Right ventricle myocardium superior (tissue), 1 donor: ENCODE measurements at regions not wholly inside any gene's neighbourhood (a gene's known extent, or its start where the extent isn't known, plus 50 kb on each side); places are given as distances from the start of the nearest gene placed in this dataset.
"Not testable (repeated sequence)": the region's sequence is repeated elsewhere in the genome, so short reads cannot be mapped to it uniquely, and the experiment has no call there.

Experiments used
- ATAC-seq: fragments of 200-7000 bp; cut with Tn5 transposase; one replicate; pipeline ENCODE4 v1.9.1; 2020; ENCODE audit warnings: mild to moderate bottlenecking; ENCODE audit not compliant: poor library complexity
- DNase-seq: peaks from one replicate; pipeline ENCODE4 v3.0.0-alpha.2; 2020
- intact Hi-C: fragments of 100-400 bp; cut with DNase I; formaldehyde crosslinking; loops from one replicate; pipeline ENCODE4 v1.11.2; 2022
- donor health status: DM: no; HTN: yes; CAD: no; lungs with severe emphysema.

- DNase-seq, result no peak
- ATAC-seq, result peak; percentile 63
- intact Hi-C loops, result no loop called here
Observed at GRCh38 chr3:178083906-178084866, 452.1 kb upstream of the KCNMB2 start.

GRCh38 chr3:178084938-178085816, 451.1 kb upstream of the KCNMB2 start:
- DNase-seq, result peak; percentile 88
- intact Hi-C loops, result no loop called here
- ATAC-seq, result peak; percentile 97

GRCh38 chr3:178085817-178086123, 450.5 kb upstream of the KCNMB2 start:
- intact Hi-C loops, result no loop called here
- ATAC-seq, result no peak
- DNase-seq, result no peak

GRCh38 chr3:178086144-178086825, 450.0 kb upstream of the KCNMB2 start:
- ATAC-seq (no peak), DNase-seq (no peak)
- intact Hi-C loops, result no loop called here

- ATAC-seq (no peak), DNase-seq (no peak)
- intact Hi-C loops, result no loop called here
Observed at GRCh38 chr3:178087376-178087775, 448.9 kb upstream of the KCNMB2 start.

GRCh38 chr3:178088963-178089362, 447.3 kb upstream of the KCNMB2 start:
- no peak for DNase-seq
- intact Hi-C loops, result no loop called here
- no peak for ATAC-seq

- intact Hi-C loops, result no loop called here
- no peak for DNase-seq
- no peak for ATAC-seq
Observed at GRCh38 chr3:178090899-178091298, 445.3 kb upstream of the KCNMB2 start.

- ATAC-seq (no peak), DNase-seq (no peak)
- intact Hi-C loops, result no loop called here
Observed at GRCh38 chr3:178095522-178095921, 440.7 kb upstream of the KCNMB2 start.

GRCh38 chr3:178096955-178097354, 439.3 kb upstream of the KCNMB2 start:
- DNase-seq (no peak), ATAC-seq (no peak)
- intact Hi-C loops, result no loop called here

GRCh38 chr3:178097576-178097975, 438.7 kb upstream of the KCNMB2 start:
- no peak for DNase-seq
- intact Hi-C loops, result no loop called here
- peak; percentile 95 for ATAC-seq

GRCh38 chr3:178099274-178099673, 437.0 kb upstream of the KCNMB2 start:
- intact Hi-C loops, result no loop called here
- DNase-seq, result no peak
- no peak for ATAC-seq

GRCh38 chr3:178099862-178100261, 436.4 kb upstream of the KCNMB2 start:
- no peak for ATAC-seq
- intact Hi-C loops, result no loop called here
- DNase-seq, result no peak

GRCh38 chr3:178100908-178101307, 435.3 kb upstream of the KCNMB2 start:
- no peak for DNase-seq
- no peak for ATAC-seq
- intact Hi-C loops, result no loop called here

GRCh38 chr3:178103140-178103539, 433.1 kb upstream of the KCNMB2 start:
- ATAC-seq (no peak), DNase-seq (no peak)
- intact Hi-C loops, result no loop called here

GRCh38 chr3:178107804-178108203, 428.4 kb upstream of the KCNMB2 start:
- ATAC-seq (no peak), DNase-seq (no peak)
- intact Hi-C loops, result no loop called here

GRCh38 chr3:178109691-178110090, 426.5 kb upstream of the KCNMB2 start:
- intact Hi-C loops, result no loop called here

GRCh38 chr3:178112134-178112533, 424.1 kb upstream of the KCNMB2 start:
- no peak for DNase-seq
- intact Hi-C loops, result no loop called here
- ATAC-seq, result no peak

More at GRCh38 chr3:178109691-178110090, 426.5 kb upstream of the KCNMB2 start:
- DNase-seq, result no peak
- ATAC-seq, result no peak

GRCh38 chr3:178112552-178112951, 423.7 kb upstream of the KCNMB2 start:
- ATAC-seq, intact Hi-C loops, DNase-seq: not testable (repeated sequence)

- ATAC-seq, result no peak
- DNase-seq, result no peak
- intact Hi-C loops, result no loop called here
Observed at GRCh38 chr3:178117641-178118040, 418.6 kb upstream of the KCNMB2 start.
